Mesothelial cell of epicardium (in vitro differentiated cells): ENCODE measurements at regions not wholly inside any gene's neighbourhood (a gene's known extent, or its start where the extent isn't known, plus 50 kb on each side); places are given as distances from the start of the nearest gene placed in this dataset.

Experiments
- DNase-seq, 2 experiments: peaks; one replicate each; pipeline ENCODE4 v3.0.0; 2021; ENCODE audit warnings: low spot score in 2 of 2; ENCODE audit not compliant: unreplicated experiment in 2 of 2
- H3K27ac Mint-ChIP-seq: 2 replicates; pipeline ENCODE4 v1.8.0; 2021; ENCODE audit warnings: mixed read lengths
- H3K27me3 Mint-ChIP-seq: 2 replicates; pipeline ENCODE4 v1.8.0; 2021; ENCODE audit warnings: low read depth, mixed read lengths
- H3K36me3 Mint-ChIP-seq: 2 replicates; pipeline ENCODE4 v1.8.0; 2021; ENCODE audit warnings: mixed read lengths
- H3K4me1 Mint-ChIP-seq: 2 replicates; pipeline ENCODE4 v1.8.0; 2021; ENCODE audit warnings: mixed read lengths
- H3K4me3 Mint-ChIP-seq: 2 replicates; pipeline ENCODE4 v1.8.0; 2021; ENCODE audit warnings: mild to moderate bottlenecking, moderate library complexity, mixed read lengths
- H3K9me3 Mint-ChIP-seq: 2 replicates; pipeline ENCODE4 v1.8.0; 2021; ENCODE audit warnings: mixed read lengths
- TF ChIP-seq, protein P1 (sequence below): fragments of 200-600 bp; sonication (generic); IDR thresholded peaks from one replicate; pipeline ENCODE4 v1.5.0; 2021; ENCODE audit warnings: antibody characterized with exemption; ENCODE audit not compliant: unreplicated experiment

DNA sequence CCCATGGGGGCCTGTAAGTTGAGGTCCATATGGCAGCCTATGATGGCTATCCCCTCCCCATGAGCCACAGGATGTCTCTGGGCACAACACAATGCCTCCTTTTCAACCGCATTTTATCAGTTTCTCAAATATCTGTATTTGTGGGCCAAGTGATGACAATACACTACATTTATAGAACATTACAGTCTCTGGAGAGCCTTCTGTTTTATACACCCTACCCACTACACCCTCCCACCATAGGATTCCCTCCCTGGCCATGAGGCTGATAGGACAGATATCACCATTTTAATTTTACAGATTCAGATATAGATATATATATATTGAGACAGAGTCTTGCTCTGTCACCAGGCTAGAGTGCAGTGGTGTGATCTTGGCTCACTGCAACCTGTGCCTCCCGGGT lies 236.8 kb downstream of the ENC1 start:
- peaks cover 9% of the 10 kb centered on the region for H3K9me3 Mint-ChIP-seq
- TF ChIP-seq, protein P1, sequence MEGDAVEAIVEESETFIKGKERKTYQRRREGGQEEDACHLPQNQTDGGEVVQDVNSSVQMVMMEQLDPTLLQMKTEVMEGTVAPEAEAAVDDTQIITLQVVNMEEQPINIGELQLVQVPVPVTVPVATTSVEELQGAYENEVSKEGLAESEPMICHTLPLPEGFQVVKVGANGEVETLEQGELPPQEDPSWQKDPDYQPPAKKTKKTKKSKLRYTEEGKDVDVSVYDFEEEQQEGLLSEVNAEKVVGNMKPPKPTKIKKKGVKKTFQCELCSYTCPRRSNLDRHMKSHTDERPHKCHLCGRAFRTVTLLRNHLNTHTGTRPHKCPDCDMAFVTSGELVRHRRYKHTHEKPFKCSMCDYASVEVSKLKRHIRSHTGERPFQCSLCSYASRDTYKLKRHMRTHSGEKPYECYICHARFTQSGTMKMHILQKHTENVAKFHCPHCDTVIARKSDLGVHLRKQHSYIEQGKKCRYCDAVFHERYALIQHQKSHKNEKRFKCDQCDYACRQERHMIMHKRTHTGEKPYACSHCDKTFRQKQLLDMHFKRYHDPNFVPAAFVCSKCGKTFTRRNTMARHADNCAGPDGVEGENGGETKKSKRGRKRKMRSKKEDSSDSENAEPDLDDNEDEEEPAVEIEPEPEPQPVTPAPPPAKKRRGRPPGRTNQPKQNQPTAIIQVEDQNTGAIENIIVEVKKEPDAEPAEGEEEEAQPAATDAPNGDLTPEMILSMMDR: no peak
- H3K27ac Mint-ChIP-seq: no peak overlapping the region
- DNase-seq: no peak
- H3K4me1 Mint-ChIP-seq: peaks cover 48% of the 10 kb centered on the region
- no peak overlapping the region for H3K4me3 Mint-ChIP-seq
- H3K36me3 Mint-ChIP-seq: no peaks in the 10 kb centered on the region
- no peaks in the 10 kb centered on the region for H3K27me3 Mint-ChIP-seq

GRCh38 chr5:74402553-74402952 lies 238.0 kb downstream of the ENC1 start:
- no peak for DNase-seq
- peaks cover 40% of the 10 kb centered on the region for H3K4me1 Mint-ChIP-seq
- no peak overlapping the region for H3K27ac Mint-ChIP-seq
- no peaks in the 10 kb centered on the region for H3K36me3 Mint-ChIP-seq
- no peaks in the 10 kb centered on the region for H3K27me3 Mint-ChIP-seq
- TF ChIP-seq, protein P1: no peak
- no peak overlapping the region for H3K4me3 Mint-ChIP-seq
- peaks cover 9% of the 10 kb centered on the region for H3K9me3 Mint-ChIP-seq

DNA sequence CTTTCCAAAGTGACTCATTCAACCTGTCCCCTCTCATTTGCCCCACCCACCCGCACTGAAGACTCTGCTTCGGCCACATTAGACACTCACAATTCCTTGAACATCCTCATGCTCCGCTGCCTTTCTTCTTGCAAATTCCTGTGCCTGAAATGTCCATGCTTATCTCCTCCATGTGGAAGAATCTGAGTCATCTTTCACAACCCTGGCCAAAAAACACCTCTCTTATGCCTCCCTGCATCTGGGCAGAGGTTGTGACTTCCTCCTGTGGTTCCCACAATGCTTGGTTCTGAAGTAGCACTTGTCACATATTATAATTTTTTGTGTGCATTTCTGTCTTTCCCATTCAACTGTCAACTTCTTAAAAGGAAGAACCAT lies 238.6 kb downstream of the ENC1 start:
- peak overlapping the region; percentile 43 for H3K27ac Mint-ChIP-seq
- no peak overlapping the region for H3K4me3 Mint-ChIP-seq
- DNase-seq: no peak
- H3K4me1 Mint-ChIP-seq: peaks cover 46% of the 10 kb centered on the region
- H3K27me3 Mint-ChIP-seq: no peaks in the 10 kb centered on the region
- no peaks in the 10 kb centered on the region for H3K36me3 Mint-ChIP-seq
- TF ChIP-seq, protein P1: no peak
- peaks cover 9% of the 10 kb centered on the region for H3K9me3 Mint-ChIP-seq

GRCh38 chr5:74401281-74401945 lies 239.1 kb downstream of the ENC1 start:
- Mint-ChIP-seq H3K9me3 (peaks cover 9% of the 10 kb centered on the region), H3K36me3 (no peaks in the 10 kb centered on the region), H3K27ac (peak overlapping the region; percentile 43), H3K4me1 (peaks cover 51% of the 10 kb centered on the region), H3K27me3 (no peaks in the 10 kb centered on the region), H3K4me3 (no peak overlapping the region)
- TF ChIP-seq, protein P1: no peak
- no peak for DNase-seq

- Mint-ChIP-seq H3K27me3 (no peaks in the 10 kb centered on the region), H3K27ac (no peak overlapping the region), H3K4me1 (peaks cover 54% of the 10 kb centered on the region), H3K4me3 (no peak overlapping the region), H3K9me3 (peaks cover 9% of the 10 kb centered on the region), H3K36me3 (no peaks in the 10 kb centered on the region)
- DNase-seq: no peak
- TF ChIP-seq, protein P1: no peak
These were observed 240.5 kb downstream of the ENC1 start for GRCh38 chr5:74400067-74400466.
